Activated CD8-positive, alpha-beta memory T cell treated with anti-CD3 and anti-CD28 coated beads for 4 hours (primary cell): ENCODE measurements at regions not wholly inside any gene's neighbourhood (a gene's known extent, or its start where the extent isn't known, plus 50 kb on each side); places are given as distances from the start of the nearest gene placed in this dataset.

Experiments
- DNase-seq, 2 donors: peaks; one replicate each; pipeline ENCODE4 v3.0.0-alpha.2; 2020; ENCODE audit warnings: low read depth in 2 of 2

DNA sequence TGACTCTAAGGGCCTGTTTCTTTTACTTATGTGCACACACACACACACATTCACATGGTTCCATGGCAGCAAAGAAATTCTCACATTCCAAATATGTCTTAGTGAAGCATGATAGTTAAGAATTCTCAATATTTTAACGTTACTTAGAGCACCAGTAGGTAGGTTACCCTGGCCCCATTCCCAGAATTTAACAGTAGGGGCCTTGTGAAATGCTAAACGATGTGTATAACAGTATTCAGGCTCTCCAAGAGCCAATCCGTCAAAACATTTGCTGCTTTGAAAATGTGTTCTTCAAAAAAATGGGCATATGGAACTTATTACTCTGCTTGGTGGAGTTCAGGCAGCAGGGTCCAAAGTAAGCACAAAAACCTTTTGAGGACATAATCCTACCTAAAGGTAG is 93.7 kb upstream of the DAB2 start:
- DNase-seq, result no peak

DNA sequence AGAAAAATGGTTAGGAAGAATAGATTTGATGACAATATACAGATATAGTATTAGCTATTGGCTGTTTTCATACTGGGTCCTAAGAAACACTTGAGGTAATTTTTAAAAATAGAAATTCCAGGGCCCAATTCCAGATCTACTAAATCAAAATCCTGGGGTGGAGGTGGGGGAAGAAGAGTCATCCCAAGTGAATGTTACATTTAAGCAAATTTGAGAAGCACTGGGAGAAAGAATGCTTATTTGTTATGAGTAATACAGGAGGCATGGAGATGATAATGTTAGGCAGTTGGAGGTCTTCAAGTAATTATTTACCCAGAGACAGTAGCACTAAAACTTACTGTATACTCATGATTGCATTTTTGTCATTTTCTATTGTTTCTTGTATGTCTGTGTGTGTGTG is 93.0 kb upstream of the DAB2 start:
- no peak for DNase-seq

- no peak for DNase-seq
Observed at GRCh38 chr5:39515881-39516280, 91.1 kb upstream of the DAB2 start.

GRCh38 chr5:39513236-39513635 is 88.5 kb upstream of the DAB2 start:
- DNase-seq, result no peak

DNA sequence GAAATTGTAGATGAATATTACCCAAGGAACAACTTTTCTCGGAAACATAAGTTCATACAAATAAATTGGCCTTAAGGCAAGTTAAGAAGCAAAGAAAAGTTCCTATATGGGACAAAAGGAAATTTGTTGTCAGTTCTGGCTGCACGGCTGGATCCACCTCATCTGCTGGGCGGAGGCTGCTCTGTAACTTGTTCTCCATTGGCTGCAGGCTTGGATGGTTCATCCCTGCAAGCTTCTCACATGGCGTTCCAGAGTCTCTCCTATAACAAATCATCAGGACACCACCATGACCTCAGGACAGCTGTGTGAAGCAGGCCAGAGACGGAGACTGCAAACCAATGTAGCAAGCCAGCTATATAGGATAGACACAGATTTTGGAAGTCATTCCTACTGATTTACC is 81.4 kb upstream of the DAB2 start:
- no peak for DNase-seq

GRCh38 chr5:39505791-39506190 is 81.0 kb upstream of the DAB2 start:
- DNase-seq, result no peak

DNA sequence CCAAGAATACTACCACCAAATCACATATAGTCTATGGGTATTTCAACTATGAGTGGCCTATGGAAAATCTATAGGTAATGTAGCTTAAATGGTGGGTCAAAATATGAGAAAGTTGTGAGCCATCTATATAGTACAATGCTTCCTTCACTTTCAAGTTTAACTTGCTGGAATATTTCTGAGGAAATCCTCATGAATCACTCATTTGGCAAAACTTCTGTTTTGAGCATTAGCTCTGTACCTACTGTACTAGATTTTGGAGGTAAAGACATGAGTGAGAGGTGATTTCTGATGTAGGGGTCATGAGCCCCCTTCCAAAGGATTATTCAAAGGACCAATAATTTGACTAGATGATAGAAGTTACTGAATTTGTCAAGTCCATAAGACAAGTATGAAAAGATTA is 80.6 kb upstream of the DAB2 start:
- no peak for DNase-seq

DNA sequence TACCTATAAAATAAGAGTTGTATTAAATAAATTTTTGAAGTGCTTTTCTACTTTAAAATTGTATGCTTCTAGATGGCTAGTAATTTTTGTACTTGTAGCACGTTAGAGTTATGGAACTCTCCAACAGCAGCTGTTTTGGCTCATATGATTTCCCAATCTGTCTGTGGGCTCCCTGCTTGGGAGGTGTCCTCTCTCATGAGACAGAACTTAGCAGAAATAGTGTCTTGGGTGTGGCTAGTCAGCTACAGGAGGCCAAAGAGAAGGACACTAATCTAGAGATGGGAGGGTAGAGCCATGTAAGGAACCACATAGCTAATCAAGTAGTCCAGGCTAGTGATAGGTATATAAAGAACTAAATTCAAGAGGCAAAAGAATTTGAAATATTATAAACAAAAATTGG is 78.4 kb upstream of the DAB2 start:
- DNase-seq, result no peak

DNA sequence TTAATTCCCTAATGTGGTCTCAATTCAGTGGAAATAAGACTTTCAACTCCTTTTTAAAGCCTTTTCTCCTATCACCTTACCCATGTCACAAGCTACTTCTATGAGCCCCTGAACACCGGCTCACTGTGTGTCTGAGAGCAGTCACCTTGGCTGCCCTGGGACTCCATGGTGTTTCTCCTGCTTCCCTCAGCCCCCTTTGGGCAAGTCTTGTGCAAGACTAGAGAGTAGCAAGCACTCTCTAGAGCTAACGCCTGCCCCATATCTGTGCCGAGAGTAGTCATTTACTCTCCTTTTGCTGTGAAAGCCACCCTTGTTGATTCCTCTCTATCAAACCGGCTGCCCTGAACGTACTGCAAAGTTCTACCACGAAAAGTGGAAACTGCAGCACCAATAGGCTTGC is 77.9 kb upstream of the DAB2 start:
- no peak for DNase-seq

DNA sequence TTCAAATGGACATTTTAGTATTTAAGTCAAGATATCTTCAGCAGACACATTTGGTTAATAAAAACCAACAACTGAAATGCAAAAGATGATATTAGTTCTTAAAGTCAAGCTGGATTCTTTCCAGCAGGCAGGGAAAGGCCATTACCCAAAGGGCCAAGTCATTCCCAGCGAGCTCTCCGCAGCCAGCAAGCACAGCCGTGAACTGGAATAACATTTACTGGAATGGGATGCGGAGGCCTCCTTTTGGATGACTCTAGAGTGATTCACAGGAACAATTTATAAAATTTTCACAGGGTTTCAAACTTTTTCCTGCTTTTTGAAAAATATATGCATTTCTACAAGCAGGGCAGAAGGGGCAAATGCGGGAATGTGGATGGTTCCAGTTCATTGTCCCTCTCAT is 76.6 kb upstream of the DAB2 start:
- no peak for DNase-seq

GRCh38 chr5:39500551-39501175 is 75.9 kb upstream of the DAB2 start:
- DNase-seq, result no peak

GRCh38 chr5:39498278-39498952 is 73.6 kb upstream of the DAB2 start:
- DNase-seq, result no peak

DNA sequence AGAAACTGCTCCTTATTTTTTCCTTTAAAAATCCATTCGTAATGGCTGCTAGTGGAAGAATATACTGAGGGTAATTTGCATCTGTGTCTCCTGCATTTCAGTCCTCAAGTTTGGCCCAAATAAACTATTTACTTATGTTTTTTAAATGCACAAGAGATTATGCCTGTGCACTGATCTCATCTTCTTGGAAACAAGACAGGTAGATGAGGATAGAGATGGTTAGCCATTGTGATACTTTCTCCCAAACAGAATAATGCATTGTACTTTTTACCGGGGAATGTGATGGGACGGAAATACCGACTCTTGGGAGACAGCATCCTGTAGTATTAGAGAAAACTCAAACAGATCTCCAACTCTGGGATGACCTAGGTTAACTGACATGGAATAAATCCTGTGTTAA is 72.5 kb upstream of the DAB2 start:
- no peak for DNase-seq

- DNase-seq, result no peak
Observed at GRCh38 chr5:39495227-39495626, 70.4 kb upstream of the DAB2 start.

DNA sequence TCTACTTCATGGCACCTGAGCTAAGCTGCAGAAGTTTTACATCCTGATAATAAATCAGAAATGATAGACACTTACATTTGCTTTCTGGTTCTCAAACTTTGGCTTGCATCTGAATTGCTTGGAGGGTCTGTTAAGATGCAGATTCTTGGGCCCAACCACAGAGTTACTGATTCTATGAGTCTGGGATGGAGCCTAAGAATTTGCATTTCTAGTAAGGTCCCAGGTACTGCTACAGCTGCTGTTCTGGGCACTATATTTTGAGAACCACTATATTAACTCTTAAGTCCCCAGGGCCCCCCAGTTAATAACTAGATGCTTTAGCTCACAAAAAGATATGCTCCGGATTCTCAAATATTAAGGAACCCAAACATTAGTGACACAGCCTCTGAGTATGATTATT is 69.8 kb upstream of the DAB2 start:
- no peak for DNase-seq

- no peak for DNase-seq
Observed at GRCh38 chr5:39494107-39494510, 69.3 kb upstream of the DAB2 start.

GRCh38 chr5:39491210-39491609 is 66.4 kb upstream of the DAB2 start:
- DNase-seq, result no peak

- DNase-seq, result no peak
Observed at GRCh38 chr5:39489263-39489662, 64.5 kb upstream of the DAB2 start.

DNA sequence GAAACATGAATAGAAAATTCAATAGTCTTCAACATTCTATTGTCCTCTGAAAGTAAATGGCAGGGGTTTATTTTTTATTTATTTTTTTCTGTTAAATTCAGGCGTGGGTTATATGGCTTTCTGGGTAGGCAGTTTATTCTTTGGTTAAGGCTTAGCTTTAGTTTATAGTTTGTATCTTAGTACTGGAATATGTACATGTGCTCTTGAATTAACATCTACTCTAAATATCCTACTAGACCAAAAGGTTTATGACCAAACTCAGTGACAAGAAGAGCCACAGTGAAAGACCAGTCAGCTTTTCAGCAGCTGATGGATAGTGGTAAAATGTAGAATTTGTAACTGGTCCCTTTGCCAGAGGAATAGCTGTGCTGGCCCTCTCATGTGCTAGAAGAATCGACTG is 62.0 kb upstream of the DAB2 start:
- DNase-seq, result no peak

DNA sequence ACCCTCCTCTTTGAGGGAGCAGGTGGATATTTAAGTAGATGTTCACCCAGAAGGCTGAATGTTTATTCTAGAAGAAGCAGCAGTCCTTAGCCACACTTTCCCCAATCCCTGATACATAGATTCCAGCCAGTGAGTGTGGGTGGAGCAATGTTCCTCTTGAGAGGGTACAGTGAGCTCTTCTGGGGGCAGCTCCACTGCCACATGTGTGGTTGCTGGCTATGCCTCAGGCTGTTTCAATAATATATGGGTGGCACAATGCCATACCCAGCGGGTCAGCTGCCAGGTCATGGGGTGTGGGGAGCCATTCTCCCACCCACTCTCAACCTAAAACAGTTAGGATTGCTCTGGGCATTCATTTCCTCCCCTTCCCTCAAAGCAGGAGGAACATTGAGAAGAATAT is 61.6 kb upstream of the DAB2 start:
- DNase-seq, result no peak

GRCh38 chr5:39485079-39485478 is 60.3 kb upstream of the DAB2 start:
- DNase-seq, result no peak

GRCh38 chr5:39484673-39485072 is 59.9 kb upstream of the DAB2 start:
- no peak for DNase-seq

DNA sequence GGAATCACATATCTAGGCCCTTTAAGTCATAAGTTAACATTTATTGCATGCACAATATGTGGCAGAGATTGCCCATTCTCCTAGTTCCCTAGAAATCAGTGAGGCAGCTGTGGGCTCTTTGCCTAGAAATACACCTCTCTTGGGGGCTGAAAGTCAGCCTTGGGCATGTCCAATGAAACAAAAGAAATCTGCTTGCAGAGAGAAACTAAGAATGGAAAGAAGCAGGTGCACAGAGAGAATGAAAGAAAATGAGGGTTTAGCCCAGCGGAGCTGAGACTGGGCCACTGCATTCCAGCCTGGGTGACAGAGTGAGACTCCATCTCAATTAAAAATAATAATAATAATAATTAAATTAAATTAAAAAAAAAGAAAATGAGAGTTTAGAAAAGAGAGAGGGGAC is 57.3 kb upstream of the DAB2 start:
- DNase-seq, result no peak

DNA sequence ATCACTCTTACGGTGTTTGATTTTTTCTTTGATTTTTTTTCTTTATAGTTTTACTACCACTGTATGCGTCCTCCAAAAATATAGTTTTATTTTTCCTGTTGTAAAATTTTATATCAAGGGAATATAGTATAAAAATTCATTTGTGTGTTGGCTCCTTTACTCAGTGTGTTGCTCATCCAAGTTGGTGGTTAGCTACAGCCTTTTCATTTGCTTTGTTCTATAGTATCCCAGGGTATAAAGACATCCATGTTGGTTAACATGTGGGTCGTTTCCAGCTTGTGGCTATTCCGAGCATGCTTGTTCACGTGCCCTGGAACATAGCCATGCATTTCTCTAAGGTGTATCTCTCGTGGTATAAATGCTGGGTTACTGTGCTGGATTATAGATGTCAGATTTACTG is 54.8 kb upstream of the DAB2 start:
- DNase-seq, result no peak
